ENCODE measurements at regions not wholly inside any gene's neighbourhood (a gene's known extent, or its start where the extent isn't known, plus 50 kb on each side); places are given as distances from the start of the nearest gene placed in this dataset.

DNA sequence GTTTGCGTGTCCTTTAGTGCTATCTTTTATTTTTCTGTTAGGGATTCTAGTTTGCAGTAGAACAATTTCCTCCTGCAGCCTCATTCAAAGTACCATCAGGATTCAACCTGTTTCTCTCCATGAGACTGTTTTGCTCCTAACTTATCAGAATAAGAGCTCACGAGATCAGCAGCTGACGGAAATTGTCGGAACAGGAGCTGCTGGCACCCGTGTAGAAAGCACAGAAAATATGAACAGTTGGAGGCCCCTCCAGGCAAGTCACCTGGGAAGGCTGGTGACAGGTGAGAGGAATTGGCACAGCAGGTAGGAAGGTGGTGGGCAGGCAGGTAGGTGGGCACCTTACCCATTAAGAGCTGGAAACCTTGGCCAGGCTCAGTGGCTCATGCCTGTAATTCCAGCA lies 368.6 kb downstream of the CDH26 start:
- no peak for DNase-seq
- no peaks in the 10 kb centered on the region for H3K9me3 ChIP-seq (ENCODE audit: low read length)
- POLR2A ChIA-PET: no interaction called here
- Mint-ChIP-seq H3K4me1 (no peaks in the 10 kb centered on the region), H3K36me3 (no peaks in the 10 kb centered on the region), H3K27me3 (peaks cover 0 to 2% of the 10 kb centered on the region in 2 donors), H3K27ac (no peak overlapping the region), H3K4me3 (no peak overlapping the region), H3K9me3 (no peaks in the 10 kb centered on the region)
- no peaks in the 10 kb centered on the region for H3K36me3 ChIP-seq (ENCODE audit: insufficient read depth, low read length)
- H3K4me1 ChIP-seq (ENCODE audit: insufficient read depth, low read length): no peaks in the 10 kb centered on the region
- no peak overlapping the region for H3K27ac ChIP-seq (ENCODE audit: low read depth, low read length)
- H3K4me3 ChIP-seq (ENCODE audit: low read length): no peak overlapping the region
- H3K27me3 ChIP-seq (ENCODE audit: insufficient read depth, low read length, poor library complexity, severe bottlenecking): no peaks in the 10 kb centered on the region
- CTCF ChIA-PET: interaction anchor here (0.7 kb wide), 1 partner anchor 9 kb away, joined by 4 read pairs; no protein-coding TSS in a partner anchor

DNA sequence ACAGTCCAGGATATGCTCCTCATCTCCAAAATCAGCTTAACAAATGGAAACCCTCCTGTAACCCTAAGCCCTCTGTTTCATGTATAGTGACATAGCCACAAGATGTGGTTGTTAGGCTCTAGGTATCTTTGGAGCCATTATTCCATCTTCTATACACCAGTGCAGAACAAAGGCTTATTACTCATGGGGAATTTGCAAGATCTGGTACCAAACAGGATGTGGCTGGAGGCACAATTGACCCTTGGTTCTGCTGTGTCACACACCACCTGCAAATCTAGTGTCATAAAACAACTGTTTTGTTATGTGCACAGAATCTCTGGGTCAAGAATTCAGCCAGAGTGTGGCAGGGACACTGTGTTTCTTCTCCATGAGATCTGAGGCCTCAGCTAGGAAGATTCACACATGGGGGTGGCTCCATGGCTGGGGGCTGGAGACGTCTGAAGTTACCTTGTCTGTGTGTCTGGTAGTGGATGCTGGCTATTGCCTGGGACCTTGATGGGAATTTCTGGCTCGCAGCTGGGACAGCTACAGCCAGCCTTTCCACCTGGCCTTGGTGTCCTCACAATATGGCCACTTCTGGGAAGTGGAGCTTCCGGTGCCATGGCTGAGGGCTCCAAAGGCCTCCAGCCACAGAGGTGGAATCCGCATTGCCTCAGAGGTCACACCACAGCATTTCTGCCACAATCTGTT lies 369.9 kb downstream of the CDH26 start:
- Histone ChIP-seq H3K4me3 (ENCODE audit: low read length) (no peak overlapping the region), H3K4me1 (ENCODE audit: insufficient read depth, low read length) (no peaks in the 10 kb centered on the region), H3K27me3 (ENCODE audit: insufficient read depth, low read length, poor library complexity, severe bottlenecking) (no peaks in the 10 kb centered on the region), H3K9me3 (ENCODE audit: low read length) (no peaks in the 10 kb centered on the region), H3K27ac (ENCODE audit: low read depth, low read length) (no peak overlapping the region), H3K36me3 (ENCODE audit: insufficient read depth, low read length) (no peaks in the 10 kb centered on the region)
- no peak overlapping the region for H3K4me3 Mint-ChIP-seq
- H3K27me3 Mint-ChIP-seq: no peaks in the 10 kb centered on the region
- H3K4me1 Mint-ChIP-seq: no peaks in the 10 kb centered on the region
- DNase-seq: no peak
- ChIA-PET POLR2A (no interaction called here), CTCF (no interaction called here)
- no peaks in the 10 kb centered on the region for H3K9me3 Mint-ChIP-seq
- H3K36me3 Mint-ChIP-seq: no peaks in the 10 kb centered on the region
- no peak overlapping the region for H3K27ac Mint-ChIP-seq

DNA sequence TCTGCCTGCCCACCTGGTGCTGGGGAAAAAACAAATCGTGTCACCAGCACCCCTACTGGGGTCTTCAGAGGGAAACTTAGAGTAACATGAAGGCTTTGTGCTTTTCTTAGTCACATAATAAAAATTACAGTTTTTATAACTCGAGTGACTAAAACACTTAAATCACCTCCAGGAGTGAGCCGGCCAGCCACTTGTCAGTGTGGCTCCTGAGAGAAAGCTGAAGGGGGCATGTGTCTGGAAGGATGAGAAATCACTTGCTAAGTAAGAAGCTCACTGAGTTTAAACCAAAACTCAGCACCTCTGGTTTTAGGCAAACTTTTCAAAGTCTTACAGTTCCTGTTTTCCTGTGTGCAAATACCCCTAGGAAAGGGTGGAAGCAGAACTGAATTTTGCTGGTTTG lies 372.2 kb downstream of the CDH26 start:
- no peak for DNase-seq
- no peak overlapping the region for H3K4me3 ChIP-seq (ENCODE audit: low read length)
- H3K27ac ChIP-seq (ENCODE audit: low read depth, low read length): no peak overlapping the region
- Mint-ChIP-seq H3K27ac (no peak overlapping the region), H3K4me3 (no peak overlapping the region), H3K4me1 (no peaks in the 10 kb centered on the region), H3K9me3 (no peaks in the 10 kb centered on the region), H3K36me3 (no peaks in the 10 kb centered on the region), H3K27me3 (no peaks in the 10 kb centered on the region)
- no peaks in the 10 kb centered on the region for H3K36me3 ChIP-seq (ENCODE audit: insufficient read depth, low read length)
- H3K4me1 ChIP-seq (ENCODE audit: insufficient read depth, low read length): no peaks in the 10 kb centered on the region
- no peaks in the 10 kb centered on the region for H3K27me3 ChIP-seq (ENCODE audit: insufficient read depth, low read length, poor library complexity, severe bottlenecking)
- ChIA-PET CTCF (no interaction called here), POLR2A (no interaction called here)
- no peaks in the 10 kb centered on the region for H3K9me3 ChIP-seq (ENCODE audit: low read length)

DNA sequence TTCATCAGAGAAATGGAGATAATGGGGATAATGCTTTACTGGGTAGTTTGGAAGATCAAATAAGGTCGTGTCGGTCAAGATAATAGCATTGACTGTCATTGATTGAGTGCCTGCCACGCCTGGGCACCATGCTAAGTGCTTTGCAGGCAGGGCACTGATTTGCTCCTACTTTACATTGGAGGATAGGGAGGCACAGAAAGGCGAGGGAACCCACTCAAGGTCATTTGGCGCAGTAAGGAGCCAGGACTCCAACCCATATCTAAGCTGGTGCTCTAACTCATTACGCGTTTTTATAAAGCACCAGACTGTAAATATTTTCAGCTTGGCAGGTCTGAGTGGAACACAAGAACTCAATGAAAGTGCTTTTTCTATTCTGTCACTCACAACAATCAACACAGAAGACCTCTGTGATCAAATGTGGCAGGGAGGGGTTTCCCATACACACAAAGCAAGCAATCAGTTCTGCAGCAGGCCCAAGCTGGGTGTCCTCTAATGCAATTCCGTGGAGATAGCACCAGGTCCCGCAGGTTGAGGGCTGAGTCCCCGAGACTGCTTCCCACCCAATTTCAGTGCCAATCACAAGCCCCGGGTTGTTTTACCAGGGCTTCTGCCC lies 373.6 kb downstream of the CDH26 start:
- DNase-seq: no peak
- no peaks in the 10 kb centered on the region for H3K36me3 Mint-ChIP-seq
- CTCF ChIA-PET: no interaction called here
- no peak overlapping the region for H3K4me3 ChIP-seq (ENCODE audit: low read length)
- H3K9me3 Mint-ChIP-seq: no peaks in the 10 kb centered on the region
- H3K4me1 ChIP-seq (ENCODE audit: insufficient read depth, low read length): no peaks in the 10 kb centered on the region
- H3K9me3 ChIP-seq (ENCODE audit: low read length): no peaks in the 10 kb centered on the region
- no peaks in the 10 kb centered on the region for H3K27me3 ChIP-seq (ENCODE audit: insufficient read depth, low read length, poor library complexity, severe bottlenecking)
- POLR2A ChIA-PET: no interaction called here
- H3K36me3 ChIP-seq (ENCODE audit: insufficient read depth, low read length): no peaks in the 10 kb centered on the region
- no peaks in the 10 kb centered on the region for H3K4me1 Mint-ChIP-seq
- H3K4me3 Mint-ChIP-seq: peak overlapping the region in 1 of 7 donors; percentile 65
- H3K27me3 Mint-ChIP-seq: no peaks in the 10 kb centered on the region
- H3K27ac Mint-ChIP-seq: no peak overlapping the region
- H3K27ac ChIP-seq (ENCODE audit: low read depth, low read length): no peak overlapping the region

DNA sequence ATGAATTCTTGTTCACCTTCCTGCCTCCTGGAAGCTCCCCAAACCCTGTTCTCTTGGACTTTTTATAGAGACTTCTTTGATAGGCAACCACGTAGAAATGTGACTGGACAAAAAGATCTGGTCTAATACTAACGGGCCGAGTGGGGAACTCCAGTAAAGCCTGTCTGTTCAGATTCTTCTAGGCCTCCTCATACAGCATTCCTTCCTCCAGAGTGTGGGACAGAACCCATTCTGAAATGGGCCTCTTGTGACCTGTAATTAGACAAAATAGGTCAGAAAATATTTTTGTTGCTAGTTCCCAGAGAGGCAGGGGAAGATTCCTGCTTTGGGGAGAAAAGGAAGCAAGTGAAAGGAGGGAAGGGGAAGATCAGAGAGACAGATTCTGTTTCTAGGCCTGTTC lies 374.3 kb downstream of the CDH26 start:
- H3K9me3 Mint-ChIP-seq: no peaks in the 10 kb centered on the region
- H3K36me3 Mint-ChIP-seq: no peaks in the 10 kb centered on the region
- no peak overlapping the region for H3K4me3 Mint-ChIP-seq

DNA sequence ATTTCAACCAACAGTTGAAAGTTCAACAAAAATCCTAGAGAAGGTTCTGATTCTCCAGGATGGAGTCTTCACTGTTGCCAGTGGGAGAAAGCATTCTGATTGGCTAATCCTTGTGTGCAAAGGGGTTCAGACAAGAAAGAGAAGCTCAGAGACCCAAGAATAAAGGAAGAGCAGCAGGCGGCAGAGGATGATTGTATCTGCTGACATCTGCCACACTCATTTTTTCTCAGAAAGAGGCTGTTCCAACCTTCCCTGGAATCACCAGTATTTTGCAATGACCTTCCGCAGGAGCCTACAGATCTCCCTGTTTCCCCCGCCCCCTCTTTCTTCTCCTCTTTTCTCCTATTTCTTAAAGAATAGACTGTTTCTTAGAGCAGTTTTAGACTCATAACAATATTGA lies 376.7 kb downstream of the CDH26 start:
- CTCF ChIA-PET: no interaction called here
- H3K4me1 ChIP-seq (ENCODE audit: insufficient read depth, low read length): no peaks in the 10 kb centered on the region
- no peak for DNase-seq
- H3K9me3 ChIP-seq (ENCODE audit: low read length): no peaks in the 10 kb centered on the region
- H3K36me3 ChIP-seq (ENCODE audit: insufficient read depth, low read length): no peaks in the 10 kb centered on the region
- H3K27ac ChIP-seq (ENCODE audit: low read depth, low read length): no peak overlapping the region
- no peak overlapping the region for H3K27ac Mint-ChIP-seq
- H3K4me3 Mint-ChIP-seq: no peak overlapping the region
- H3K27me3 Mint-ChIP-seq: no peaks in the 10 kb centered on the region
- no peak overlapping the region for H3K4me3 ChIP-seq (ENCODE audit: low read length)
- no peaks in the 10 kb centered on the region for H3K27me3 ChIP-seq (ENCODE audit: insufficient read depth, low read length, poor library complexity, severe bottlenecking)
- POLR2A ChIA-PET: no interaction called here
- no peaks in the 10 kb centered on the region for H3K9me3 Mint-ChIP-seq
- H3K4me1 Mint-ChIP-seq: no peaks in the 10 kb centered on the region
- H3K36me3 Mint-ChIP-seq: peaks cover 0 to 2% (median 0%) of the 10 kb centered on the region in 3 donors

More for the DNA sequence above, 374.3 kb downstream of the CDH26 start:
- POLR2A ChIA-PET: no interaction called here
- Histone ChIP-seq H3K36me3 (ENCODE audit: insufficient read depth, low read length) (no peaks in the 10 kb centered on the region), H3K9me3 (ENCODE audit: low read length) (no peaks in the 10 kb centered on the region), H3K27ac (ENCODE audit: low read depth, low read length) (no peak overlapping the region), H3K27me3 (ENCODE audit: insufficient read depth, low read length, poor library complexity, severe bottlenecking) (no peaks in the 10 kb centered on the region), H3K4me3 (ENCODE audit: low read length) (no peak overlapping the region), H3K4me1 (ENCODE audit: insufficient read depth, low read length) (no peaks in the 10 kb centered on the region)
- Mint-ChIP-seq H3K27me3 (no peaks in the 10 kb centered on the region), H3K4me1 (no peaks in the 10 kb centered on the region), H3K27ac (no peak overlapping the region)
- DNase-seq: no peak
- CTCF ChIA-PET: no interaction called here

DNA sequence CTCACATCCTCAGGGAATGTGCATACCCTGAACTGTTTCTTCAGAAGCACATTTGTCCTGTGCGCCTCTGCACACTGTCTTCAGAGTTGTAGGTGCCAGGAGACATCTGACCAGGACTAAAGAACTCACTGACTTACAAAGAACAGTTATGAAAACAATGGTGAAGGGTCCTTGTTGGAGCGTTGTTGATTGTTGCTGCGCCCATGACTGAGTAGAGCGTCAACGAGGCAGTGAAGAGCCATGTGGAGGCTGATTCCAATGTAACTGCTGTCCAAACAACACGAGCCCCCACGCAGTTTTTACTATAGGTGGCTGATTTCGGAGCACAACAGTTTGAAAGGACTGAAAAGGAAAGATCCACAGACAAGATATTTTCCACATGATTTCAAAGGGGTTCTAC lies 380.3 kb downstream of the CDH26 start:
- Histone ChIP-seq H3K9me3 (ENCODE audit: low read length) (no peaks in the 10 kb centered on the region), H3K27me3 (ENCODE audit: insufficient read depth, low read length, poor library complexity, severe bottlenecking) (no peaks in the 10 kb centered on the region), H3K36me3 (ENCODE audit: insufficient read depth, low read length) (no peaks in the 10 kb centered on the region), H3K4me1 (ENCODE audit: insufficient read depth, low read length) (no peaks in the 10 kb centered on the region), H3K4me3 (ENCODE audit: low read length) (no peak overlapping the region), H3K27ac (ENCODE audit: low read depth, low read length) (no peak overlapping the region)
- Mint-ChIP-seq H3K27me3 (no peaks in the 10 kb centered on the region), H3K9me3 (no peaks in the 10 kb centered on the region), H3K27ac (no peak overlapping the region), H3K4me1 (no peaks in the 10 kb centered on the region), H3K36me3 (peaks cover 0 to 2% (median 0%) of the 10 kb centered on the region in 3 donors), H3K4me3 (no peak overlapping the region)
- DNase-seq: no peak
- CTCF ChIA-PET: no interaction called here
- POLR2A ChIA-PET: no interaction called here

DNA sequence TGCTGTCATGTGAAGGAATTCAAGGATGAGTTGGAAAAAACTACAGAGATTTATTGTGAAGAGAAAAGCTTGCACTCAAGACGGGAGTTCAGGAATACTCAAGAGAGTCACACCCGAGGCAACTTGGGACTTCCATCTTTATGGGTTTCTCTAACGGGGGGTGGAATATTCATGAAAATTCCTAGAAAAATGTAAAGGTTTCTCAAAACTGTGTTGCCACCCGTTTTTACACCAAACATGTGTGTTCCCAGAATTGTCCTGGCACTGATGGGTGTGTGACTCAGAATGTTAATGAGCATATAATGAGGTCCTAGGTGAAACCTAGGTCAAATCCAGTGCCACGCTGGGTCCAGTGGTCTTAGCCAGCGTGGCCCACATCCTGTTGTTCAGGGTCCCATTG lies 381.5 kb downstream of the CDH26 start:
- Mint-ChIP-seq H3K36me3 (peaks cover 0 to 2% (median 0%) of the 10 kb centered on the region in 3 donors), H3K9me3 (no peaks in the 10 kb centered on the region), H3K27ac (no peak overlapping the region), H3K4me1 (no peaks in the 10 kb centered on the region), H3K27me3 (no peaks in the 10 kb centered on the region), H3K4me3 (no peak overlapping the region)
- no peaks in the 10 kb centered on the region for H3K36me3 ChIP-seq (ENCODE audit: insufficient read depth, low read length)
- no peak for DNase-seq
- CTCF ChIA-PET: no interaction called here
- H3K27me3 ChIP-seq (ENCODE audit: insufficient read depth, low read length, poor library complexity, severe bottlenecking): no peaks in the 10 kb centered on the region
- POLR2A ChIA-PET: no interaction called here
- H3K4me3 ChIP-seq (ENCODE audit: low read length): no peak overlapping the region
- H3K9me3 ChIP-seq (ENCODE audit: low read length): no peaks in the 10 kb centered on the region
- H3K27ac ChIP-seq (ENCODE audit: low read depth, low read length): no peak overlapping the region
- H3K4me1 ChIP-seq (ENCODE audit: insufficient read depth, low read length): no peaks in the 10 kb centered on the region
